Esophagus muscularis mucosa (tissue), 4 donors: ENCODE measurements at regions not wholly inside any gene's neighbourhood (a gene's known extent, or its start where the extent isn't known, plus 50 kb on each side); places are given as distances from the start of the nearest gene placed in this dataset.

Experiments
- EP300 ChIP-seq: sonication (generic); formaldehyde crosslinking; IDR thresholded peaks from one replicate; pipeline ENCODE4 v1.6.1; 2017; ENCODE audit warnings: antibody characterized with exemption
- POLR2AphosphoS5 ChIP-seq, 2 donors: sonication (generic); formaldehyde crosslinking; IDR thresholded peaks; one replicate each; pipeline ENCODE4 v1.6.1; 2017; ENCODE audit warnings: antibody characterized with exemption in 2 of 2
- TF ChIP-seq, protein P1 (sequence below), 3 experiments: fragments of 200-600 bp in 2 of 3; fragments of 450-650 bp in 1 of 3; sonication (generic) in 2 of 3; IDR thresholded peaks; one replicate each; pipeline ENCODE4 v1.5.1; 2017 to 2019; ENCODE audit warnings: antibody characterized with exemption in 3 of 3, mild to moderate bottlenecking in 2 of 3, moderate library complexity in 1 of 3

DNA sequence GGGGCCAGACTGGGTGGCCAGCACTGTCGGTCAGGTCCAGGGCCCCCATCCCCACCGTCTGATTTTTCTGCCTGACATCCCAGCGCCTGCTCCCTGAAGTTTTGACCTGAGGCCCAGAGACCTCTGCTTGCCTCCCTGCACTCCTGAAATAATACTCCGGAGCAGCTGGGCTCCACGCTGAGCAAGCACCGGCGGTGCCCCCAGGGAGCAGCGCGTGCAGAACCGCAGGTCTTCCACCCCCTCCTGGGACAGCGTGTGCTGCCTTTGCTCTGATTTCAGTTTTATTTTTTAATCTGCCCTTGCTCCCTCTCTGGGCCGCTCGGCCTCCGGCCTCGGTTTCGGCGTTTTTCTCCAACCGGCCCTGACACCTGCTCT is 132.4 kb upstream of the GSE1 start:
- TF ChIP-seq, protein P1, sequence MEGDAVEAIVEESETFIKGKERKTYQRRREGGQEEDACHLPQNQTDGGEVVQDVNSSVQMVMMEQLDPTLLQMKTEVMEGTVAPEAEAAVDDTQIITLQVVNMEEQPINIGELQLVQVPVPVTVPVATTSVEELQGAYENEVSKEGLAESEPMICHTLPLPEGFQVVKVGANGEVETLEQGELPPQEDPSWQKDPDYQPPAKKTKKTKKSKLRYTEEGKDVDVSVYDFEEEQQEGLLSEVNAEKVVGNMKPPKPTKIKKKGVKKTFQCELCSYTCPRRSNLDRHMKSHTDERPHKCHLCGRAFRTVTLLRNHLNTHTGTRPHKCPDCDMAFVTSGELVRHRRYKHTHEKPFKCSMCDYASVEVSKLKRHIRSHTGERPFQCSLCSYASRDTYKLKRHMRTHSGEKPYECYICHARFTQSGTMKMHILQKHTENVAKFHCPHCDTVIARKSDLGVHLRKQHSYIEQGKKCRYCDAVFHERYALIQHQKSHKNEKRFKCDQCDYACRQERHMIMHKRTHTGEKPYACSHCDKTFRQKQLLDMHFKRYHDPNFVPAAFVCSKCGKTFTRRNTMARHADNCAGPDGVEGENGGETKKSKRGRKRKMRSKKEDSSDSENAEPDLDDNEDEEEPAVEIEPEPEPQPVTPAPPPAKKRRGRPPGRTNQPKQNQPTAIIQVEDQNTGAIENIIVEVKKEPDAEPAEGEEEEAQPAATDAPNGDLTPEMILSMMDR (IDR thresholded peaks at IDR 0.05): no peak
- TF ChIP-seq EP300: no peak
- TF ChIP-seq POLR2AphosphoS5 (IDR thresholded peaks at IDR 0.05): no peak
